SH-SY5Y (cell line): ENCODE measurements at regions not wholly inside any gene's neighbourhood (a gene's known extent, or its start where the extent isn't known, plus 50 kb on each side); places are given as distances from the start of the nearest gene placed in this dataset.

Experiments used
- GATA2 ChIP-seq: IDR thresholded peaks from 2 replicates; pipeline ENCODE4 v1.6.1; 2011; ENCODE audit warnings: mild to moderate bottlenecking, low read depth, low read length
- GATA3 ChIP-seq: IDR thresholded peaks from 2 replicates; pipeline ENCODE4 v1.6.1; 2011; ENCODE audit warnings: low read depth, mild to moderate bottlenecking, low read length, moderate library complexity

- no peak for TF ChIP-seq GATA3
- no peak for TF ChIP-seq GATA2
Observed at GRCh38 chr5:89297066-89297465, 414.1 kb upstream of the MEF2C start.
